ENCODE measurements at regions not wholly inside any gene's neighbourhood (a gene's known extent, or its start where the extent isn't known, plus 50 kb on each side); places are given as distances from the start of the nearest gene placed in this dataset.
"Not testable (repeated sequence)": the region's sequence is repeated elsewhere in the genome, so short reads cannot be mapped to it uniquely, and the experiment has no call there.

DNA sequence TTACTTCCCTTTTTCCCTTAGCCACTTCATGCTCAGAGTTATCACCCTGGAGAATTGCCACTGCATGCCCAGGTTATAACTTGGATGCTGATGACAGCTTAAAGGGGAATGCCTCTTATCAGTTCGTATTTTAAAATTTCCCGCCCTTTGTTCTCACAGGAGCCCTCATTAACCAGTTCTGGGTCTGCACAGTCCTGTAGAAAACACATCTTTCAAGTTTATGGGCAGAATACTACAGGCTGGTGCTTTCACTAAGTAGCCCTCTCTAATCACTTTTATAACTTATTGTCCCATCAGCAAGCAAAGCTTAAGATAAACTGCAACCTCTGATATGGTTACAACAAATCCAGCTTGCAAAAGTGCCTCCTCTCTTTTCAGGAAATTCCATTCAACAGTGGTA, 587.3 kb upstream of the UBE2E2 start:
- no peak for DNase-seq

DNA sequence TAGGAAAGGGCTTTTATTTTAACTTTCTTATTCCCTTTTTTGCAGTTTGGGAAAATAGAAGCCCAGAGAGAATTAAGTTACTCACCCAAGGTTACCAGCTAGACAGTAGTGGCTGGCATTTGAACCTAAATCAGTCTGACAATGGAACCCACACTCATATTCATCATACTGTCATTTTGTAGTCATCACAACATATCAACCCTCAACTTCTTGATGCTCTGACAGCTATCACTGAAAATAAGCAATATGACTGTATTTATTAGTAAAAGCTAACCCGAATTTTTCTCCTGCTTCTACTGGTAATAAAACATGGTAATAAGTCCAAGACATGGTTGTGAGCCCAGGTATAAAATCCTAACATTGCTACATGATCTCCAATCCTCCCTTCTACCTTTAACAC, 585.8 kb upstream of the UBE2E2 start:
- no peak for DNase-seq

GRCh38 chr3:22620498-22620897, 582.6 kb upstream of the UBE2E2 start:
- no peak for DNase-seq

DNA sequence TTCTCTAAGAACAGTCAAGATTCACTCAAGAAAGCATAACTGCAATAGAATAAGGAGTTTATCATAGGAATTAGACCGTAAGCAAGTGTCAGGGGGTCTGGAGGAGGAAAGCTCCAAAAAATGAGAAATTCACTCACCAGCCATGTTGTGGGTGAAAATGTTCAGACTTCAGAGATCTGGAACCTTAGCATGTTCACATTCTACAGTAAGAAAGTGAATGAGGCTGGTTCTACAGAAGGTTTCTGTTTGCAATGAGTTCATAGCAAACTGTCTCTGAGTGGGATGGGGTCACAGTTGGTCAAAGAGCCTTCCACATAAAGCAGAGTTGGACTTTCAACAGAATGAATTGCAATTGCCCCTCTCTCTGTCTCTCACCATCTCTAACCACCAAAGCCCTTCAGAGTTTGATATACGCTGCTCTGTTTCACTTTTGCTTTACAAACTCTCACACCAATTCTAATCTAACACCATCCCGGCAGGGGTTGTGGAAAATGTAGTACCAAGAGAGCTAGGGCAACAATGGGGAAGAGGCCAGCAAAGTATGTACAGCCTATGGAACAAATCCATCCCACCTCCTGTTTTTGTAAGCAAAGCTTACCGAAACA, 581.8 kb upstream of the UBE2E2 start:
- DNase-seq = no peak

DNA sequence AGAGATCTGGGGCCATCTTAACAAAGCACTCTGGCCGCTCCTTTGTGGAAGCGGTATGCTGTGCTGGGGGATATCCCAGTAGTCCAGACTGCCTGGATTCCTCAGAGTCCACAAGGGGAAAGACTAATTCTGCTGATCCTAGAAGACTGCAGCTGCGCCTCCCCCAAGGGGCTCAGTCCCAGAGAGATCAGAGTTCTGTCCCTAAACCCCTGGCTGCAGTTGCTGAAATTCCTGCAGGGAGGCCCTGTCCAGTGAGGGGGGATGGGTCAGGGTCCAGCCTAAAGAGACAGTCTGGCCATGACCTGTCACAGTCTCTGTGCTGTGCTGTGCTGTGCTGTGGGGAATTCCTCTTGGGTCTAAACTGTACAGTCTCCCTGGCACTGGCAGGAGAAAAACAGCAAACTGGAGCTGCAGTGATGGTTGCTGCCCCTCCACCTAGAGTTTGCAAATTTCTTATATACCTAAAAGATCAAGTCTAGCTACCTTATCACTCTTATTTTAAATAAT, 575.1 kb upstream of the UBE2E2 start:
- no peak for DNase-seq

DNA sequence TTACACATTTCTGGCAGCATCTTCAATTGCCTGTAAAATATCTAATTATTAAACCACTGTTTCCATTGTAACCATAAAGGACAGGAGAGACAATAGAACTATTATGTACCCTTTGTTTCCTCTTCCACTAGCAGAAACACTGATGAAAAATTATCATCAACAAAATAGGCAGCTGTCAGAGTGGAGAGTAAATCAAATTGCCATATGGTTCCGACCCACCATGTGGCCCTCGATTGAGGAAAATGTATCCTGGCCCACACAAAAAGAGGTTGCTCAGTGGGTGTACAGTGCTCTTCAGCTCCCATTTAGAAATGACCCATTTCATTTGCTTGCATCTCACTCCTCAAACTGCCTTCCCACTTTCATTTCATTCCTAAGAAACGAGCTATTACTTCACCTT, 570.6 kb upstream of the UBE2E2 start:
- DNase-seq = no peak

- DNase-seq = no peak
Measured at GRCh38 chr3:22634433-22634832, 568.7 kb upstream of the UBE2E2 start.

DNA sequence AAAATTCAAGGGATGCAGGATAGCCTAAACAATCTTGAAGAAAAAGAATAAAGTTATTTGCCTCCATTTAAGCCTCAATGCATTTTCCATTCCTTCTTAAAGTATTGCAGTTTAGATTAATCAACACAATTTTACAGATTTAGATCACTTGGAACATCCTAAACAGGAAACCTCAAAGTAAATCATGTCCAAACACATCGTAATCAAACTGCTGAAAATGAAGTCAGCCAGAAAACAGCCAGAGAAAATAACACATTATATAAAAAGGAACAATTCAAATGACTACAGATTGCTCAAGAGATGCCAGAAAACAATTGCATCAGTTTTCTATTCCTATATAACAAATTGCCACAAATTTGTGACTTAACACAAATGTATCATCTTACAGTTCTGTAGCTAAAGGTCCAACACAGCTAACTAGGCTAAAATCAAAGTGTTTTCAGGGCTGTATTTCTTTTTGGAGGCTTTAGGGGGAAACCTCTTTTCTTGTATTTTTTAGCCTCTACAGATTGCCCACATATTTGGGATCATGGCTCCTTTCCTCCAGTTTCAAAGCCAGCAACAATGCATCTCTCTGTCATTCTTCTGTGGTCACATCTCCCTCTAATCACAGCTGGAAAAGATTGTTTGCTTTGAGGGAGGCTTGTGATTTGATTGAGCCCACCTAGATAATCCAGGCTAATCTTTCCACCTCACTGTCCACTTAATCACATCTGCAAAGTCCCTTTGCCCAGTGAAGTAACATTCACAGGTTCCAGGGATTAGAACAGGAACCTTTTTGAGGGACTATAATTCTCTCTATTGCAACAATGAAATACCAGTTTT, 543.3 kb upstream of the UBE2E2 start:
- DNase-seq = no peak

DNA sequence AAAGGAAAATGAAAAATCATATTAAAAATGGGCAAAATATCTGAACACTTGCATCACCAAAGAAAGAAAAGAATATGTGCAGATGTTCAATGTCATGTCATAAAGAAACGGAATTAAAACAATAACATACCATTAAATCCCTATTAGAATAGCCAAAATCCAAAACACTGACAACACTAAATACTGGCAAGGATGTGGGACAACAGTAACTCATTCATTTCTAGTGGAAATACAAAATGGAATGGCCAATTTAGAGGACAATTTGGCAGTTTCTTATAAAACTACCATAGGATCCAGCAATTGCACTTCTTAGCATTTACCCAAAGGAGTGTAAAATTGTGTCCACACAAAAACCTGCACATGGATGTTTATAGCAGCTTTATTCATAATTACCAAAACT, 542.5 kb upstream of the UBE2E2 start:
- no peak for DNase-seq

DNA sequence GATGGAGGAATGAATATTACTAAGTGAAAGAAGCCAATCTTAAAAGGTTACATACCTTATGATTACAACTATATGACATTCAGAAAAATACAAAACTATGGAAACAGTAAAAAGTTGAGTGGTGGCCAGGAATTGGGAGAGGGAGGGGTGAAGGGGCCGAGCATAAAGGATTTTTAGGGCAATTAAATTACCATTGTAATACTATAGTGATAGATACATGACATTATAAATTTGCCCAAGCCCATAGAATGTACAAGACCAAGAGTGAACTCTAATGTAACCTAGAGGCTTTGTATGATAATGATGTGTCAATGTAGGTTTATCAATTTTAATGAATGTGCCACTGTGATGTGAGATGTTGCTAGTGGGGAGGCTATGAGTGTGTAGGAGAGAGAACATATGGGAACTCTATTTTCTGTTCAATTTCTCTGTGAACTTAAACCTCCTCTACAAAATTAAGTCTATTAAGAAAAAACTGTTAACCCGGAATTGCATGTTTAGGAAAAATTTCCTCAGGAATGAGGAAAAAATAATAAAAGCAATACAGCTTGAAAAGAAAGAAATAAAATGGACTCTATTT, 541.9 kb upstream of the UBE2E2 start:
- no peak for DNase-seq

DNA sequence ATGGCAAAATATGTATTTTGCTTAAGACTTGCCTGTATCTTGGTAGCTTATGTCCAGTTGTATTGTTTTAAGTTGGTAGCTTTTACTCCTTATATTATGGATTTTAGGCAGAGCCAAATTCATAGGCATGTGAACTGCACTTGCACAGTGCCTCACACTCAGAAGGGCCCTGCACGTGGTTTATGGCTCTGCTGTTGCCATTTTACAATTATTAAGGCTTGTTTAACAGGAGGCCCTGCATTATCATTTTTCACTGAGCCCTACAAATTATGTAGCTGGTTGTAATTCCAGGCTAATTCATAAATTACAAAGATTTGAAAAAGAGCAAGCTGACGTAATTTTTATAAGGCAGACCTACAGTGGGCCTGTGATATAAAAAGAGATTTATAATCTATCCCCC, 537.6 kb upstream of the UBE2E2 start:
- no peak for DNase-seq

DNA sequence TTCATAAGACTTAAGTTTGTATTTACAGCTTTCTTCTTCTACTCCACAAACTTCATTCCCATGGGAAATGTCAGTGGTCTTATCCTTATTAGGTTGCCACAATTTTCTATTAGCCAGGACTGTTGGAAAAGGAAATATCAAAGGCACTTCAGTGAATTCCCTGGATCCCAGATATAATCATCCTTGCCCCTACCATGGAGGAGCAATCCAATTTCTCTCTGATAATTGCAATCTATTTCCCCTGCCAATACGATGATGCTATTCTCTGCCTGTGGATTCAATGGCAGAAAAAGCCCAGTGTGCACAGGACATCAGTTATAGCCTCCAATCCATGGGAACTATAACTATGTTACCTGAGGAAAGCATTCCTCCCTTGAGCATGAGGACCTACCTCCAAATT, 536.4 kb upstream of the UBE2E2 start:
- no peak for DNase-seq

GRCh38 chr3:22671848-22672247, 531.3 kb upstream of the UBE2E2 start:
- no peak for DNase-seq

GRCh38 chr3:22684739-22685138, 518.4 kb upstream of the UBE2E2 start:
- DNase-seq = no peak

- DNase-seq = no peak
Measured at GRCh38 chr3:22685597-22685996, 517.5 kb upstream of the UBE2E2 start.

DNA sequence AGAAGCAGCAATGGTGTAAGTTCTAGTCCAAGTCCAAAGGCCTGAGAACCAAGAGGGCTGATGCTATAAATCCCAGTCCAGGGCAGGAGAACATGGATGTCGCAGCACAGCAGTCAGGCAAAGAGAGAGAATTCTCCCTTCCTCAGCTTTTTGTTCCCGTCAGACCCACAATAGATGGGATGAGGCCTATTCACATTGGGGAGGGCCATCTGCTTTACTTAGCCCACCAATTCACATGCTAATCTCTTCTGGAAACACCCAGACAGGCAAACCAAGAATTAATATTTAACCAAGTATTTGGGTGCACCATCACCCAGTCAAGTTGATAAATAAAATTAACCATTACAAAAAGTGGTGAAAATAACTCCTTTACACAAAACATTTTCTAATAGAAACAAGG, 511.7 kb upstream of the UBE2E2 start:
- no peak for DNase-seq

DNA sequence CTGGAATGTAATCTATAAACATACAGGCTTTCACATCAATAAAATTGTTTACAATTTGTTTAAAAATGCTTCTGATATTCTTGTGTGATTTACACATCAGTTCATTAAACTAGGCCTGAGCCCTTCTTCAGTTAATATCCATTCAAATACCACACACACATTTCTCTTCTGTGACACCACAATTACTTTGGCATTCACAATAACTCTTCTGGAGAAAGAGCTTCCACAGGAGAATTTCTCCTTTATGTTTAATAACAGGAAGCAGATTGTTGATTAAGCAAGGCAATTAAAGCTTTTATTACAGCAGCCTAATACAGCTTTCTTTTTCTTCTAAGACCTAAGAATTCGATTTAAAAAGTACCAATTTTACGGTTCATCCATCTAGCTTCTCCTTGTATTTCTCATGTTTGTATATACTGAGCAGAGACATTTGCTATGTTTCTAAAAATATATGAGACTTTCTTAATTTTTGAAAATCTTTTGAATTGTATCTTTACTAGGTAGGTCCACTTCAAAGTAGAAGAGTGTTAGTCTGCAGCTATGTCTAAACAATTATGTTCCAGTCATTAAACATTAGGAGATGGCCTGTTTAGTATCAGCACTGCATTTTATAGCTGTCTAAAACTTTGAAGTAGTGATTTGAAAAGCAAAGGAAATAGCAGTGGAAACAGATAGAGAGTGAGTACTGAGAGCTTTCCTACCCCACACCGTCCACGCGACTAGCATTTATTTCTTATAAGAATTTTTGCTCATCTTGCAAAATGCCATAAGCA, 511.1 kb upstream of the UBE2E2 start:
- DNase-seq = no peak

DNA sequence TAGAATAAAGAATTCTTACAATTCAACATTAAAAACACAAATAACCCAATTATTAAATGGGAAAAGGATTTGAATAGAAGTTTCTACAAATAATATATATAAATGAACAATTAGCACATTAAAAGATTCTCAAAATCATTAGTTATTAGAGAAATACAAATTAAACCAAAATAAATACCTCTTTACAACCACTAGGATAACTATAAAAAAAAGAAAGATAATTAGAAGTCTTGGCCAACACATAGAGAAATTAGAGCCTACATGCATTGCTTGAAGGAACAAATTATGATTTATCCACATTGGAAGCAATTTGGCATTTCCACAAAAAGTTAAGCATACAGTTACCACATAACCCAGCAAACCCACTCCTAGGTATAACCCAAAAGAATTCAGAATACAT, 502.3 kb upstream of the UBE2E2 start:
- DNase-seq = no peak

DNA sequence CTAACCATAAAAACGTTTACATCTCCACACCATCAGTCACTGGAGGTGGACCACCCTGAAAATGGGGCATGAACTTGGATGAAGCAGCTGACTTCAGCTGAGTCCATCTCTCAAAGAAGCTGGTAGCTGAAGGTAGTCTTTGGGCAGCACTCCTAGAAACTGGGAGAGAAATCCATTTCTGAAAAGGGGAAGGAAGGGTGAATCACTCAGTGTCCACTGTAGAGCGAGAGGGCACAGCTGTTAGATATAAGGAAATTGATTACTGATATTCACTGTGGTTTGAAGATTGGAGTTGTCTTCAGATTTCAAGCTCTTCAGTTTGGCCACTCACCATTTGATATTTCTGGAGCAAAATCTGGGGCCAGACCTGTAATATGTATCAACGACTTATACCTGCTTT, 499.0 kb upstream of the UBE2E2 start:
- DNase-seq = no peak

- no peak for DNase-seq
Measured at GRCh38 chr3:22704571-22705354, 498.4 kb upstream of the UBE2E2 start.

GRCh38 chr3:22706922-22707321, 496.2 kb upstream of the UBE2E2 start:
- DNase-seq = not testable (repeated sequence)

- no peak for DNase-seq
Measured at GRCh38 chr3:22713936-22714335, 489.2 kb upstream of the UBE2E2 start.

- DNase-seq = no peak
Measured at GRCh38 chr3:22714749-22715148, 488.4 kb upstream of the UBE2E2 start.
